ENCODE measurements at regions not wholly inside any gene's neighbourhood (a gene's known extent, or its start where the extent isn't known, plus 50 kb on each side); places are given as distances from the start of the nearest gene placed in this dataset.

- H3K27ac ChIP-seq, result no peak overlapping the region
- ChIA-PET POLR2A (ENCODE audit: low non-redundant PET) (no interaction called here), CTCF (interaction anchor here (0.6 to 0.8 kb wide), 2 partner anchors 22 to 527 kb away, joined by 3 to 5 read pairs; no protein-coding TSS in a partner anchor)
- no peak for TF ChIP-seq CTCF (conservative IDR thresholded peaks at IDR 0.05; ENCODE audit: low read depth)
- no peak for DNase-seq (ENCODE audit: low spot score)
These were observed 2020.6 kb upstream of the PCDH20 start for GRCh38 chr13:63436325-63436668.

DNA sequence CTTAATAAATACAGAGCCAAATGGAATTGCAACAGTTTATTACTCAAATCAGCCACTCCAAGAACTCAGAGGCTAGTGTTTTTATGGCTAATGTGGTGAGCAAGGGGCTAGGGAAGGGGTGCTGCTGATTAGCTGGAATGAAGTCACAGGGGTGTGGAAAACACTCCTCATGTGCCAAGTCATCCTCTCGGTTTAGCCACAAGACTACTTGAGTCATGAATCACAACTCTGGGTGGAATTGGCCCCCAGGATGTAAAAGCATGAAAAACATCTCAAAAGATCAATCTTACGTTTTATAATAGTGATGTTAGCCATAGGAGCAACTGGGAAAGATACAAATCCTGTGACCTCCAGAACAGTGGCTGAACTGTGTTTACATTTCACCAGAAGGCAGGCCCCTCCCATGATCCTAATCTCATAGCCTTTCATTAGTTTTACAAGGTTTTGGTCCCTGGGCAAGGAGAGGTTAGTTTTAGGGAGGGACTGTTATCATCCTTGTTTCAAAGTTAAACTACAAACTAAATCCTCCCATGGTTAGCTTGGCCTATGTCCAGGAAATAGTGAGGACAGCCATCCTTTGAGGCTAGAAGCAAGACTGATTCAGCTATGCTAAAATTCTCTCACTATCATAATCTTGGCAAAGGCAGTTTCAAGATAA lies 2020.1 kb upstream of the PCDH20 start:
- H3K27ac ChIP-seq, result no peak overlapping the region
- DNase-seq (ENCODE audit: low spot score), result peak; percentile 70
- ChIA-PET CTCF (interaction anchor here (0.6 to 0.8 kb wide), 2 partner anchors 22 to 526 kb away, joined by 3 to 5 read pairs; no protein-coding TSS in a partner anchor), POLR2A (ENCODE audit: low non-redundant PET) (no interaction called here)
- no peak for TF ChIP-seq CTCF (conservative IDR thresholded peaks at IDR 0.05; ENCODE audit: low read depth)

DNA sequence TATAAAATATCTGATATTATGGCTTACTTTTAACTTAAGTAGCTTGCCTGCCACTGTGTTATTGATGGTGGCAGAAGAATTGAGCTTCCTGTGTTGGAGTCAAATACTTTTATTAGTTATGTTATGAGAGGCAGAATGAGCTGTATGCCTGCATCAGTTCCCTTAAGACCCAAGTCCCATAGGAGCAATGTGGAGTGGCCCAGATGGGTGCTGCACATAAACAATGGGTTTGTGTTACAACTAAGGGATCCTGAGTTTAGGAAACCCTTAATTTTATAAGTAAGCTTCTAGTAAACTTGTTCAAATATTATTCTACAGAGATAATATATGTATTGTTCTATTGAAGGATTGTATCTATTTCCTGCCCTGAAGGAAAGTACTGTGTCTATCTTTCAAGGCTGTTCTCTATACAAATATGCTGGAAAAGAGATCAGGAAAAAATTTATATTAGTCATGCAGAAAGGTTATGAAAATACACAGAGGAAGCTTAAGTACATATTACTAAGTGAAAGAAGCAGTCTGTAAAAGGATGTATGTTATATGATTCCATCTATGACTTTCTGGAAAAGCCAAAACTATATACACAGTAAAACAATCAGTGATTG lies 2018.0 kb upstream of the PCDH20 start:
- no peak for TF ChIP-seq CTCF (conservative IDR thresholded peaks at IDR 0.05; ENCODE audit: low read depth)
- ChIA-PET CTCF (no interaction called here), POLR2A (ENCODE audit: low non-redundant PET) (no interaction called here)
- DNase-seq (ENCODE audit: low spot score), result peak; percentile 7
- H3K27ac ChIP-seq, result no peak overlapping the region

- no peak for DNase-seq (ENCODE audit: low spot score)
- CTCF ChIA-PET, result no interaction called here
- POLR2A ChIA-PET (ENCODE audit: low non-redundant PET), result no interaction called here
- TF ChIP-seq CTCF (conservative IDR thresholded peaks at IDR 0.05; ENCODE audit: low read depth), result no peak
- H3K27ac ChIP-seq, result no peak overlapping the region
These were observed 2011.5 kb upstream of the PCDH20 start for GRCh38 chr13:63427170-63427569.

DNA sequence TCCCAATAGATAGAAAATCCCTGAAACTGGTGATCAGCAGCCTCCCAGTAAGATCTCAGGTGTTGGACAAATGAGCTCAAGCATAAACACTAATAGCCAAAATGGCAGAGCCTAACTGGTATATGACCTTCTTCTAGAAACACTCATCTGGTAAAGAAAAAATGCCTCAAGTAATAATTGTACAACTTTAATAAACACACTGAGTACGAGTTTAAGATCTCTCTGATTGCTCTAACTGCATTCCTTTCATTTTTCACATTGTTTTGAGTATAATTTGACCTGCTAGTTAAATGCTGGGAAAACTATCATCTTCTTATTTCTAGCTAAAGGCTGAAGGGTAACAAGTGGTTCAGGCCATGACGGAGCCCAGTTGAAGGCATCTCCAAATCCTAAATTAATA lies 2009.5 kb upstream of the PCDH20 start:
- ChIA-PET CTCF (interaction anchor here (0.6 kb wide), 1 partner anchor 77 kb away, joined by 5 read pairs; no protein-coding TSS in a partner anchor), POLR2A (ENCODE audit: low non-redundant PET) (no interaction called here)
- no peak overlapping the region for H3K27ac ChIP-seq
- TF ChIP-seq CTCF (conservative IDR thresholded peaks at IDR 0.05; ENCODE audit: low read depth), result no peak
- DNase-seq (ENCODE audit: low spot score), result no peak

- H3K27ac ChIP-seq, result no peak overlapping the region
- no peak for TF ChIP-seq CTCF (conservative IDR thresholded peaks at IDR 0.05; ENCODE audit: low read depth)
- DNase-seq (ENCODE audit: low spot score), result no peak
- CTCF ChIA-PET, result no interaction called here
- POLR2A ChIA-PET (ENCODE audit: low non-redundant PET), result no interaction called here
These were observed 2005.5 kb upstream of the PCDH20 start for GRCh38 chr13:63421123-63421522.
